GM23338 (cell line): ENCODE measurements at regions not wholly inside any gene's neighbourhood (a gene's known extent, or its start where the extent isn't known, plus 50 kb on each side); places are given as distances from the start of the nearest gene placed in this dataset.

Experiments used
- ATAC-seq: fragments of 200-7000 bp; cut with Tn5 transposase; 3 replicates; pipeline ENCODE4 v1.9.1; 2020
- DNase-seq: peaks from one replicate; pipeline ENCODE4 v3.0.0-alpha.2; 2015; ENCODE audit warnings: low spot score
- H2AFZ ChIP-seq: fragments of 200-600 bp; sonication (generic); 2 replicates; pipeline ENCODE4 v1.8.0; 2016; ENCODE audit warnings: antibody characterized with exemption, mild to moderate bottlenecking, moderate library complexity
- H3F3A ChIP-seq: fragments of 200-600 bp; sonication (generic); replicated peaks from 2 replicates; pipeline ENCODE4 v1.8.0; 2017; ENCODE audit warnings: antibody characterized with exemption, mixed run types, low read depth
- H3K27ac ChIP-seq: fragments of 200-600 bp; sonication (generic); 2 replicates; pipeline ENCODE4 v1.6.1; 2016; ENCODE audit warnings: low read depth
- H3K27me3 ChIP-seq: fragments of 200-600 bp; sonication (generic); 2 replicates; pipeline ENCODE4 v1.8.0; 2016; ENCODE audit warnings: mild to moderate bottlenecking, mixed run types, moderate library complexity; ENCODE audit not compliant: insufficient read depth
- H3K36me3 ChIP-seq: fragments of 200-600 bp; sonication (generic); 2 replicates; pipeline ENCODE4 v1.8.0; 2016; ENCODE audit warnings: mild to moderate bottlenecking; ENCODE audit not compliant: insufficient read depth
- H3K4me1 ChIP-seq: fragments of 200-600 bp; sonication (generic); 2 replicates; pipeline ENCODE4 v1.8.0; 2016; ENCODE audit warnings: mild to moderate bottlenecking, moderate library complexity; ENCODE audit not compliant: insufficient read depth
- H3K4me2 ChIP-seq: fragments of 200-600 bp; sonication (generic); 2 replicates; pipeline ENCODE4 v1.7.1; 2017; ENCODE audit warnings: mixed run types
- H3K4me3 ChIP-seq: fragments of 200-600 bp; sonication (generic); 2 replicates; pipeline ENCODE4 v1.6.1; 2016; ENCODE audit warnings: mixed run types
- H3K79me2 ChIP-seq: fragments of 200-600 bp; sonication (generic); replicated peaks from 2 replicates; pipeline ENCODE4 v1.8.0; 2017; ENCODE audit warnings: mild to moderate bottlenecking; ENCODE audit not compliant: insufficient read depth
- H3K9me2 ChIP-seq: fragments of 200-600 bp; sonication (generic); 2 replicates; pipeline ENCODE4 v1.8.0; 2017; ENCODE audit not compliant: insufficient read depth
- H4K20me1 ChIP-seq: fragments of 200-600 bp; sonication (generic); replicated peaks from 2 replicates; pipeline ENCODE4 v1.8.0; 2017; ENCODE audit warnings: mild to moderate bottlenecking; ENCODE audit not compliant: insufficient read depth
- H3K27ac Mint-ChIP-seq: 2 replicates; pipeline ENCODE4 v1.8.0; 2020; ENCODE audit warnings: inconsistent platforms, mild to moderate bottlenecking, moderate library complexity, mixed read lengths
- H3K27me3 Mint-ChIP-seq: 3 replicates; pipeline ENCODE4 v1.8.0; 2022; ENCODE audit warnings: low read depth, mild to moderate bottlenecking, moderate library complexity, mixed read lengths, inconsistent platforms; ENCODE audit not compliant: insufficient read depth, poor library complexity
- H3K36me3 Mint-ChIP-seq: 3 replicates; pipeline ENCODE4 v1.8.0; 2021; ENCODE audit warnings: low read depth, mild to moderate bottlenecking, inconsistent platforms, moderate library complexity, mixed read lengths
- H3K4me1 Mint-ChIP-seq: 3 replicates; pipeline ENCODE4 v1.8.0; 2020; ENCODE audit warnings: mild to moderate bottlenecking, inconsistent platforms, mixed read lengths
- H3K4me3 Mint-ChIP-seq: 3 replicates; pipeline ENCODE4 v1.8.0; 2021; ENCODE audit warnings: moderate library complexity, mild to moderate bottlenecking, inconsistent platforms, mixed read lengths
- H3K9me3 Mint-ChIP-seq: 3 replicates; pipeline ENCODE4 v1.8.0; 2020; ENCODE audit warnings: moderate library complexity, mild to moderate bottlenecking, inconsistent platforms, mixed read lengths
- CREB1 ChIP-seq: fragments of 250-450 bp; sonication (Bioruptor Pico); IDR thresholded peaks from 2 replicates; pipeline ENCODE4 v1.5.0; 2020; ENCODE audit warnings: low read depth, mild to moderate bottlenecking, moderate library complexity
- CTCF ChIP-seq, 2 experiments: fragments of 200-600 bp in 1 of 2; sonication (generic) in 1 of 2; conservative IDR thresholded peaks; 2 replicates each; pipeline versions ENCODE4 v1.5.1 to v1.6.1; 2016 to 2017; ENCODE audit warnings: antibody characterized with exemption in 2 of 2, low read depth in 2 of 2, mild to moderate bottlenecking in 2 of 2, moderate library complexity in 1 of 2
- EZH2 ChIP-seq: fragments of 200-600 bp; sonication (generic); IDR thresholded peaks from one replicate; pipeline ENCODE4 v1.8.0; 2017; ENCODE audit warnings: antibody characterized with exemption, mild to moderate bottlenecking, low read depth; ENCODE audit not compliant: unreplicated experiment
- ZNF114 ChIP-seq: fragments of 250-450 bp; sonication (Bioruptor Pico); IDR thresholded peaks from 2 replicates; pipeline ENCODE4 v1.5.0; 2020; ENCODE audit warnings: mild to moderate bottlenecking, moderate library complexity
- ZNF462 ChIP-seq: fragments of 250-450 bp; sonication (Bioruptor Pico); IDR thresholded peaks from 2 replicates; pipeline ENCODE4 v1.5.0; 2020; ENCODE audit warnings: mild to moderate bottlenecking, moderate library complexity
- TF ChIP-seq, protein P1 (sequence below): IDR thresholded peaks from 2 replicates; pipeline ENCODE4 v1.6.1; 2016; ENCODE audit warnings: antibody characterized with exemption

DNA sequence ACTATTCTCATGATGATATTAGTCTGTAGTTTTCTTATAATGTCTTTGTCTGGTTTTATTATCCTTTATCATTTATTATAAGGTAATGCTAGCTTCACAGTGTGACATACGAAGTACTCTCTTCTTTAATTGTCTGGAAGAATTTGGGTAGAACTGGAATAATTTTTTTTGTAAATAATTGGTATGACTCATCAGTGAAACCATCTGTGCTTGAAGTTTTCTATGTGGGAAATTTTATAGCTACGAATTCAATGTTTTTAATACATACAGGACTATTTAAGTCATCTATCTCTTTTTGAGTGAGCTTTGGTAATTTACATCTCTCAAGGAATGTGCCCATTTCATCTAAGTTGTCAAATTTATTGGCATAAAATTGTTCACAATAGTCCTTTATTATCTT lies 86.3 kb downstream of the SOD2 start:
- no peak overlapping the region for H3K27ac Mint-ChIP-seq
- no peak for ATAC-seq
- Histone ChIP-seq H3K4me3 (no peak overlapping the region), H3F3A (no peaks in the 10 kb centered on the region), H3K4me2 (no peak overlapping the region), H3K9me2 (no peaks in the 10 kb centered on the region), H3K27me3 (no peaks in the 10 kb centered on the region), H4K20me1 (no peaks in the 10 kb centered on the region), H3K4me1 (peaks cover under 1% of the 10 kb centered on the region; the same call in 1 of the 2 replicates), H3K79me2 (no peaks in the 10 kb centered on the region), H3K27ac (no peak overlapping the region), H3K36me3 (no peaks in the 10 kb centered on the region), H2AFZ (no peak overlapping the region)
- H3K36me3 Mint-ChIP-seq = no peaks in the 10 kb centered on the region
- DNase-seq = no peak
- peaks cover under 1% of the 10 kb centered on the region; the same call in 2 of the 3 replicates for H3K4me1 Mint-ChIP-seq
- TF ChIP-seq, protein P1, sequence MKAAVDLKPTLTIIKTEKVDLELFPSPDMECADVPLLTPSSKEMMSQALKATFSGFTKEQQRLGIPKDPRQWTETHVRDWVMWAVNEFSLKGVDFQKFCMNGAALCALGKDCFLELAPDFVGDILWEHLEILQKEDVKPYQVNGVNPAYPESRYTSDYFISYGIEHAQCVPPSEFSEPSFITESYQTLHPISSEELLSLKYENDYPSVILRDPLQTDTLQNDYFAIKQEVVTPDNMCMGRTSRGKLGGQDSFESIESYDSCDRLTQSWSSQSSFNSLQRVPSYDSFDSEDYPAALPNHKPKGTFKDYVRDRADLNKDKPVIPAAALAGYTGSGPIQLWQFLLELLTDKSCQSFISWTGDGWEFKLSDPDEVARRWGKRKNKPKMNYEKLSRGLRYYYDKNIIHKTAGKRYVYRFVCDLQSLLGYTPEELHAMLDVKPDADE = no peak
- TF ChIP-seq EZH2 (no peak), CTCF (conservative IDR thresholded peaks at IDR 0.05; ENCODE audit: low read depth in 2 of 2) (no peak), ZNF114 (CRISPR knock-in tag) (no peak), CREB1 (CRISPR knock-in tag) (no peak), ZNF462 (CRISPR knock-in tag) (no peak)
- peaks cover 2% of the 10 kb centered on the region for H3K27me3 Mint-ChIP-seq
- H3K9me3 Mint-ChIP-seq = no peaks in the 10 kb centered on the region
- no peak overlapping the region for H3K4me3 Mint-ChIP-seq
